Thoracic aorta (tissue), 2 donors: ENCODE measurements at regions not wholly inside any gene's neighbourhood (a gene's known extent, or its start where the extent isn't known, plus 50 kb on each side); places are given as distances from the start of the nearest gene placed in this dataset.

Experiments used
- ATAC-seq: fragments of 150-250 bp; one replicate; pipeline ENCODE4 v1.8.0; 2017; ENCODE audit warnings: low read depth; ENCODE audit not compliant: insufficient number of reproducible peaks, low FRiP score
- DNase-seq: peaks from one replicate; pipeline ENCODE4 v3.0.0-alpha.2; 2020; ENCODE audit warnings: low spot score
- H3K27ac ChIP-seq, 2 donors: fragments of 200-600 bp; sonication (generic); 1 replicate in 1 of 2; 2 replicates in 1 of 2; pipeline ENCODE4 v1.5.1; 2016; ENCODE audit warnings: mild to moderate bottlenecking in 2 of 2, moderate library complexity in 2 of 2
- H3K27me3 ChIP-seq: fragments of 200-600 bp; sonication (generic); replicated peaks from 2 replicates; pipeline ENCODE4 v1.6.0; 2016; ENCODE audit warnings: mild to moderate bottlenecking; ENCODE audit not compliant: insufficient read depth
- H3K36me3 ChIP-seq: fragments of 200-600 bp; sonication (generic); one replicate; pipeline ENCODE4 v1.5.1; 2016
- H3K4me1 ChIP-seq, 2 donors: fragments of 200-600 bp; sonication (generic); 1 replicate in 1 of 2; 2 replicates in 1 of 2; pipeline versions ENCODE4 v1.5.1 to v1.6.0; 2016; ENCODE audit warnings: low read depth in 2 of 2, mild to moderate bottlenecking in 1 of 2; ENCODE audit not compliant: control insufficient read depth in 1 of 2
- H3K4me3 ChIP-seq: fragments of 200-600 bp; sonication (generic); 2 replicates; pipeline ENCODE4 v1.5.1; 2016; ENCODE audit warnings: mild to moderate bottlenecking
- H3K9me3 ChIP-seq: fragments of 200-600 bp; sonication (generic); 2 replicates; pipeline ENCODE4 v1.5.1; 2016
- CTCF ChIP-seq: fragments of 200-600 bp; sonication (generic); IDR thresholded peaks from one replicate; pipeline ENCODE4 v1.5.1; 2019; ENCODE audit warnings: antibody characterized with exemption

GRCh38 chr14:80003138-80003537 is 208.2 kb downstream of the DIO2 start:
- Histone ChIP-seq H3K27me3 (no peaks in the 10 kb centered on the region), H3K27ac (no peak overlapping the region), H3K4me3 (no peak overlapping the region), H3K36me3 (no peaks in the 10 kb centered on the region), H3K9me3 (no peaks in the 10 kb centered on the region), H3K4me1 (no peaks in the 10 kb centered on the region)
- DNase-seq (no peak), ATAC-seq (no peak)
- no peak for TF ChIP-seq CTCF

GRCh38 chr14:79997509-79998208 is 213.6 kb downstream of the DIO2 start:
- no peak for TF ChIP-seq CTCF
- Histone ChIP-seq H3K4me3 (no peak overlapping the region), H3K4me1 (no peaks in the 10 kb centered on the region), H3K27ac (no peak overlapping the region), H3K9me3 (no peaks in the 10 kb centered on the region), H3K36me3 (no peaks in the 10 kb centered on the region), H3K27me3 (no peaks in the 10 kb centered on the region)
- ATAC-seq (no peak), DNase-seq (no peak)

GRCh38 chr14:79992407-79993198 is 218.7 kb downstream of the DIO2 start:
- H3K27ac ChIP-seq: no peak overlapping the region
- no peak for TF ChIP-seq CTCF
- H3K4me1 ChIP-seq: no peaks in the 10 kb centered on the region
- no peaks in the 10 kb centered on the region for H3K36me3 ChIP-seq
- H3K9me3 ChIP-seq: no peaks in the 10 kb centered on the region
- ATAC-seq: no peak
- no peak overlapping the region for H3K4me3 ChIP-seq
- H3K27me3 ChIP-seq: no peaks in the 10 kb centered on the region
- no peak for DNase-seq

- H3K27ac ChIP-seq: no peak overlapping the region
- H3K4me1 ChIP-seq: no peaks in the 10 kb centered on the region
- H3K9me3 ChIP-seq: no peaks in the 10 kb centered on the region
- H3K36me3 ChIP-seq: no peaks in the 10 kb centered on the region
- TF ChIP-seq CTCF: no peak
- no peaks in the 10 kb centered on the region for H3K27me3 ChIP-seq
- no peak overlapping the region for H3K4me3 ChIP-seq
- no peak for DNase-seq
- ATAC-seq: no peak
Observed at GRCh38 chr14:79991866-79992265, 219.4 kb downstream of the DIO2 start.

GRCh38 chr14:79989990-79990389 is 221.3 kb downstream of the DIO2 start:
- ATAC-seq: no peak
- Histone ChIP-seq H3K4me1 (no peaks in the 10 kb centered on the region), H3K27me3 (no peaks in the 10 kb centered on the region), H3K36me3 (no peaks in the 10 kb centered on the region), H3K27ac (no peak overlapping the region), H3K9me3 (no peaks in the 10 kb centered on the region), H3K4me3 (no peak overlapping the region)
- no peak for DNase-seq
- TF ChIP-seq CTCF: no peak
